CD4-positive, alpha-beta T cell (primary cell): ENCODE measurements at regions not wholly inside any gene's neighbourhood (a gene's known extent, or its start where the extent isn't known, plus 50 kb on each side); places are given as distances from the start of the nearest gene placed in this dataset.

ENCODE experiments used
- ATAC-seq: fragments of 200-7000 bp; cut with Tn5 transposase; one replicate; pipeline ENCODE4 v1.10.0; 2022; ENCODE audit warnings: mild to moderate bottlenecking; ENCODE audit not compliant: poor library complexity
- CTCF ChIA-PET: fragments of 350-600 bp; sonication (Branson Sonifier 250); formaldehyde crosslinking; loops from one replicate; lab custom pipeline; 2021; ENCODE audit warnings: antibody characterized with exemption, inconsistent platforms; lab: Charles Lee
- POLR2A ChIA-PET: fragments of 350-600 bp; sonication (Branson Sonifier 250); formaldehyde crosslinking; loops from one replicate; lab custom pipeline; 2021; ENCODE audit warnings: antibody characterized with exemption, inconsistent platforms; lab: Charles Lee
- DNase-seq, 14 experiments: peaks; one replicate each; pipeline ENCODE4 v3.0.0-alpha.2; 2013 to 2020; ENCODE audit warnings: mixed read lengths in 2 of 14
- H3K27ac ChIP-seq, 2 donors: one replicate each; pipeline versions ENCODE4 v1.5.1 to v1.7.0; 2013; ENCODE audit warnings: low read length in 2 of 2, low read depth in 1 of 2, mild to moderate bottlenecking in 1 of 2
- H3K27me3 ChIP-seq, 2 experiments: 1 replicate in 1 of 2; 2 replicates in 1 of 2; pipeline versions ENCODE4 v1.6.1 to v1.7.0; 2013; ENCODE audit warnings: low read length in 2 of 2, control low read depth in 1 of 2, mild to moderate bottlenecking in 1 of 2, moderate library complexity in 1 of 2; ENCODE audit not compliant: insufficient read depth in 2 of 2, control insufficient read depth in 1 of 2
- H3K36me3 ChIP-seq: one replicate; pipeline ENCODE4 v1.6.1; 2013; ENCODE audit warnings: low read length, control low read depth; ENCODE audit not compliant: insufficient read depth
- H3K4me1 ChIP-seq: one replicate; pipeline ENCODE4 v1.6.1; 2013; ENCODE audit warnings: low read length, control low read depth; ENCODE audit not compliant: insufficient read depth
- H3K4me3 ChIP-seq: one replicate; pipeline ENCODE4 v1.5.1; 2013; ENCODE audit warnings: mild to moderate bottlenecking, low read length, moderate library complexity
- H3K9me3 ChIP-seq, 2 experiments: 1 replicate in 1 of 2; 2 replicates in 1 of 2; pipeline versions ENCODE4 v1.6.1 to v1.7.0; 2013; ENCODE audit warnings: low read length in 2 of 2, mild to moderate bottlenecking in 2 of 2, control low read depth in 1 of 2, moderate library complexity in 1 of 2; ENCODE audit not compliant: control insufficient read depth in 1 of 2, insufficient read depth in 1 of 2
- H3K27ac Mint-ChIP-seq: one replicate; pipeline ENCODE4 v1.8.0; 2020; ENCODE audit warnings: mixed read lengths
- H3K27me3 Mint-ChIP-seq: one replicate; pipeline ENCODE4 v1.8.0; 2021; ENCODE audit warnings: mixed read lengths
- H3K36me3 Mint-ChIP-seq: one replicate; pipeline ENCODE4 v1.8.0; 2021; ENCODE audit warnings: low read depth, mixed read lengths
- H3K4me1 Mint-ChIP-seq: one replicate; pipeline ENCODE4 v1.8.0; 2021; ENCODE audit warnings: low read depth, mixed read lengths
- H3K4me3 Mint-ChIP-seq: one replicate; pipeline ENCODE4 v1.8.0; 2020; ENCODE audit warnings: mild to moderate bottlenecking, mixed read lengths
- H3K9me3 Mint-ChIP-seq: one replicate; pipeline ENCODE4 v1.8.0; 2020; ENCODE audit warnings: mixed read lengths
- CTCF ChIP-seq: fragments of 200-600 bp; IDR thresholded peaks from one replicate; pipeline ENCODE4 v1.8.0; 2022; ENCODE audit warnings: antibody characterized with exemption, mild to moderate bottlenecking
- intact Hi-C, 2 experiments: fragments of 100-400 bp; cut with DNase I in 1 of 2; cut with micrococcal nuclease in 1 of 2; formaldehyde crosslinking; loops; one replicate each; pipeline versions ENCODE4 v1.15.1 to v1.9.0; 2023 to 2025; cut with DNase I, micrococcal nuclease

GRCh38 chr2:175523001-175523400, 341.5 kb upstream of the ATP5MC3 start:
- Histone ChIP-seq H3K27ac (no peak overlapping the region), H3K36me3 (no peaks in the 10 kb centered on the region), H3K9me3 (no peaks in the 10 kb centered on the region), H3K4me1 (no peaks in the 10 kb centered on the region), H3K4me3 (no peak overlapping the region), H3K27me3 (no peaks in the 10 kb centered on the region)
- ATAC-seq, result no peak
- CTCF ChIA-PET, result no interaction called here
- Mint-ChIP-seq H3K4me1 (no peaks in the 10 kb centered on the region), H3K36me3 (no peaks in the 10 kb centered on the region), H3K4me3 (no peak overlapping the region), H3K27me3 (peaks cover 6% of the 10 kb centered on the region), H3K27ac (no peak overlapping the region), H3K9me3 (peaks cover 6% of the 10 kb centered on the region)
- DNase-seq, result no peak
- TF ChIP-seq CTCF, result no peak
- POLR2A ChIA-PET, result no interaction called here
- intact Hi-C loops, result no loop called here

GRCh38 chr2:175518206-175518605, 336.7 kb upstream of the ATP5MC3 start:
- no peaks in the 10 kb centered on the region for H3K36me3 Mint-ChIP-seq
- no peak for DNase-seq
- no peak for TF ChIP-seq CTCF
- no peak for ATAC-seq
- H3K27ac Mint-ChIP-seq, result no peak overlapping the region
- Histone ChIP-seq H3K9me3 (no peaks in the 10 kb centered on the region), H3K36me3 (no peaks in the 10 kb centered on the region), H3K27me3 (no peaks in the 10 kb centered on the region), H3K27ac (no peak overlapping the region), H3K4me3 (no peak overlapping the region), H3K4me1 (no peaks in the 10 kb centered on the region)
- ChIA-PET CTCF (no interaction called here), POLR2A (no interaction called here)
- intact Hi-C loops, result no loop called here
- peaks cover 3% of the 10 kb centered on the region for H3K27me3 Mint-ChIP-seq
- H3K9me3 Mint-ChIP-seq, result peaks cover 6% of the 10 kb centered on the region
- no peak overlapping the region for H3K4me3 Mint-ChIP-seq
- no peaks in the 10 kb centered on the region for H3K4me1 Mint-ChIP-seq

- no peak overlapping the region for H3K27ac ChIP-seq
- Mint-ChIP-seq H3K27ac (no peak overlapping the region), H3K4me3 (no peak overlapping the region), H3K4me1 (no peaks in the 10 kb centered on the region), H3K36me3 (no peaks in the 10 kb centered on the region), H3K27me3 (no peaks in the 10 kb centered on the region), H3K9me3 (peaks cover 6% of the 10 kb centered on the region)
- H3K9me3 ChIP-seq, result no peaks in the 10 kb centered on the region
- no peak for ATAC-seq
- no peaks in the 10 kb centered on the region for H3K36me3 ChIP-seq
- intact Hi-C loops, result no loop called here
- no peak for TF ChIP-seq CTCF
- POLR2A ChIA-PET, result no interaction called here
- CTCF ChIA-PET, result no interaction called here
- H3K4me3 ChIP-seq, result no peak overlapping the region
- H3K4me1 ChIP-seq, result no peaks in the 10 kb centered on the region
- H3K27me3 ChIP-seq, result no peaks in the 10 kb centered on the region
- no peak for DNase-seq
Observed at GRCh38 chr2:175516555-175516954, 335.0 kb upstream of the ATP5MC3 start.
